HUDEP-2 (cell line): ENCODE measurements at regions not wholly inside any gene's neighbourhood (a gene's known extent, or its start where the extent isn't known, plus 50 kb on each side); places are given as distances from the start of the nearest gene placed in this dataset.

Experiments
- DNase-seq, 76 experiments: peaks; one replicate each; lab custom pipeline; 2025; ENCODE audit not compliant: unreplicated experiment in 76 of 76; lab: John Stamatoyannopoulos, UW

GRCh38 chr5:135220394-135221186, 178.4 kb downstream of the MACROH2A1 start:
- no peak for DNase-seq

GRCh38 chr5:135219868-135220267, 179.2 kb downstream of the MACROH2A1 start:
- DNase-seq: no peak

GRCh38 chr5:135218790-135219568, 180.1 kb downstream of the MACROH2A1 start:
- no peak for DNase-seq

GRCh38 chr5:135218486-135218755, 180.6 kb downstream of the MACROH2A1 start:
- no peak for DNase-seq

GRCh38 chr5:135217669-135218485, 181.2 kb downstream of the MACROH2A1 start:
- peak in 3 of 76 experiments; percentile 5 to 11 (median 8) for DNase-seq

GRCh38 chr5:135216471-135217343, 182.3 kb downstream of the MACROH2A1 start:
- no peak for DNase-seq

GRCh38 chr5:135215617-135216470, 181.8 kb upstream of the PITX1 start:
- no peak for DNase-seq

- no peak for DNase-seq
Observed at GRCh38 chr5:135214897-135215616, 181.0 kb upstream of the PITX1 start.

- no peak for DNase-seq
Observed at GRCh38 chr5:135213466-135214239, 179.6 kb upstream of the PITX1 start.

GRCh38 chr5:135213027-135213386, 179.0 kb upstream of the PITX1 start:
- no peak for DNase-seq

GRCh38 chr5:135212361-135213026, 178.5 kb upstream of the PITX1 start:
- DNase-seq: no peak

- DNase-seq: no peak
Observed at GRCh38 chr5:135211791-135212190, 177.8 kb upstream of the PITX1 start.

- DNase-seq: no peak
Observed at GRCh38 chr5:135211083-135211790, 177.2 kb upstream of the PITX1 start.

- no peak for DNase-seq
Observed at GRCh38 chr5:135210286-135211055, 176.4 kb upstream of the PITX1 start.

- DNase-seq: peak in 1 of 76 experiments; percentile 40
Observed at GRCh38 chr5:135208903-135209721, 175.1 kb upstream of the PITX1 start.
